GM06990 (cell line): ENCODE measurements at regions not wholly inside any gene's neighbourhood (a gene's known extent, or its start where the extent isn't known, plus 50 kb on each side); places are given as distances from the start of the nearest gene placed in this dataset.

Experiments used
- DNase-seq: peaks from one replicate; pipeline ENCODE4 v3.0.0-alpha.2; 2011; ENCODE audit not compliant: insufficient read length; ENCODE audit errors: extremely low read depth
- H3K27me3 ChIP-seq: replicated peaks from 2 replicates; pipeline ENCODE4 v1.6.0; 2011; ENCODE audit warnings: low read length; ENCODE audit not compliant: control insufficient read depth, insufficient read depth
- H3K36me3 ChIP-seq: 2 replicates; pipeline ENCODE4 v1.5.1; 2011; ENCODE audit warnings: low read length; ENCODE audit not compliant: control insufficient read depth, insufficient read depth
- H3K4me3 ChIP-seq: replicated peaks from 2 replicates; pipeline ENCODE4 v1.5.1; 2011; ENCODE audit warnings: low read depth, mild to moderate bottlenecking, control low read depth, low read length
- TF ChIP-seq, protein P1 (sequence below): IDR thresholded peaks from 2 replicates; pipeline ENCODE4 v1.5.1; 2011; ENCODE audit warnings: low read length, control low read depth, mild to moderate bottlenecking, inconsistent platforms; ENCODE audit not compliant: insufficient read depth, poor library complexity, severe bottlenecking

DNA sequence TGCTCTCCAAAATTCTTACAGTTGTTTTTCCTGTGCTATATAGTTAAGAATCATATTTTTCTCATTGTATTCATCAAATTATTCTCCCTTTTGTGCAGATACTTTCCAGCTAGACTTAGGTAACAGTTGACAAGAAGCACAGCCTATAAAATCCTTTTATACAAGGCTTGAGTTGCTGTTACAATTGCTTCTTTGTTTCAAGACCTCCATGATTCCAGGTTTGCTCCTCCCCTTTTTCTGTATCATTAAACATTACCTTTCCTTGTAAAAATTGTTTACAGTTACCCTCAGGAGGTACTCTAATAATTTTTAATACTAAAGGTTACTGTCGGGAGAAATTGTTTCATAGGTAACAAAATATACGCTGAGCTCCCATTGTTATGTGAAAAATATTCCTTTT lies 192.3 kb upstream of the GRID2 start:
- H3K4me3 ChIP-seq: no peak overlapping the region
- no peaks in the 10 kb centered on the region for H3K36me3 ChIP-seq
- no peaks in the 10 kb centered on the region for H3K27me3 ChIP-seq
- no peak for DNase-seq
- TF ChIP-seq, protein P1, sequence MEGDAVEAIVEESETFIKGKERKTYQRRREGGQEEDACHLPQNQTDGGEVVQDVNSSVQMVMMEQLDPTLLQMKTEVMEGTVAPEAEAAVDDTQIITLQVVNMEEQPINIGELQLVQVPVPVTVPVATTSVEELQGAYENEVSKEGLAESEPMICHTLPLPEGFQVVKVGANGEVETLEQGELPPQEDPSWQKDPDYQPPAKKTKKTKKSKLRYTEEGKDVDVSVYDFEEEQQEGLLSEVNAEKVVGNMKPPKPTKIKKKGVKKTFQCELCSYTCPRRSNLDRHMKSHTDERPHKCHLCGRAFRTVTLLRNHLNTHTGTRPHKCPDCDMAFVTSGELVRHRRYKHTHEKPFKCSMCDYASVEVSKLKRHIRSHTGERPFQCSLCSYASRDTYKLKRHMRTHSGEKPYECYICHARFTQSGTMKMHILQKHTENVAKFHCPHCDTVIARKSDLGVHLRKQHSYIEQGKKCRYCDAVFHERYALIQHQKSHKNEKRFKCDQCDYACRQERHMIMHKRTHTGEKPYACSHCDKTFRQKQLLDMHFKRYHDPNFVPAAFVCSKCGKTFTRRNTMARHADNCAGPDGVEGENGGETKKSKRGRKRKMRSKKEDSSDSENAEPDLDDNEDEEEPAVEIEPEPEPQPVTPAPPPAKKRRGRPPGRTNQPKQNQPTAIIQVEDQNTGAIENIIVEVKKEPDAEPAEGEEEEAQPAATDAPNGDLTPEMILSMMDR: no peak

GRCh38 chr4:92112805-92113204 lies 191.0 kb upstream of the GRID2 start:
- no peak overlapping the region for H3K4me3 ChIP-seq
- TF ChIP-seq, protein P1: no peak
- DNase-seq: no peak
- no peaks in the 10 kb centered on the region for H3K27me3 ChIP-seq
- no peaks in the 10 kb centered on the region for H3K36me3 ChIP-seq

DNA sequence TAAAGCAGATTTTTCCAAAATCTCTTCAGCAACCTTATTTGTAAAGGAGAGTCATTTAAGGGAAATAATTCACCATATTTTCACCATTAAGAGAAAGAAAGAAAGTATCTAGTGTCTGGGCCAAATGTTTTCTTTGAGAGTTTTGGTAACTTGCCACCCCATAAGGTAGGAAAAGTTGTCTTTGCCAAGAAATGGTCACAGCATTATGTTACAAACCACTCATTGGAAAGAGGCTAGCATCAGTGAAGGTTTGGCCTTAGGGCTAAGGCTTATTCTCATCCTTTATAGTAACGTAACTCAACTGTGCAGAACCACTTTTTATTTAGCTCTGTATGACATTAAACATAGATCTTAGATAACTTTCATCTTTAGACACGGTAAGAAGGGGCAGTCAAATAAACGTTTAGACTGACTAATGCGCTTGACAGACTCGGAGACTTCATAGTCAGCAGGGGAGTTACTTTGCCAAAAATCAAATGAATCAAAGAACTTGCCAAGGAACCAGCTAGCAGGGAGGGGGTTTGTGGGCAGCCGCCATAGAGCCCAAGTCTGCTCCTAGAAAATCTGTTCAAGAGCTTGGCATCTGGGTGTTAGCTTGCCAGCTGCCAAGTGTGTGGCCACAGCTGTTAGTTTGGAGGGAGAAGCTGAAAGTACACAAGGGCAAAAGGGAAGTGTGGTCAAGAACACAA lies 182.8 kb upstream of the GRID2 start:
- no peak overlapping the region for H3K4me3 ChIP-seq
- no peaks in the 10 kb centered on the region for H3K27me3 ChIP-seq
- no peaks in the 10 kb centered on the region for H3K36me3 ChIP-seq
- TF ChIP-seq, protein P1: no peak
- DNase-seq: no peak

DNA sequence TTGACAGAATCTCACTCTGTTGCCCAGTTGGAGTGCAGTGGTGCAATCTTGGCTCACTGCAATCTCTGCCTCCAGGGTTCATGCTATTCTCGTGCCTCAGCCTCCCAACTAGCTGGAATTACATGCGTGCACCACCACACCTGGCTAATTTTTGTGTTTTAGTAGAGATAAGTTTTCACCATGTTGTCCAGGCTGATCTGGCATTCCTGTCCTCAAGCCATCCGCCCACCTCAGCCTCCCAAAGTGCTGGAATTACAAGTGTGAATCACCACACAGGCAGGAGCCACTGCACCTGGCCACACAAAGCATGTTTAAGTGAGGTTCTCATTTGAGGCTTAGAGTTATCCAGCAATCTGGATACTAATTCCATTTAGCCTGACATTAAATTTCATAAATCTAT lies 180.9 kb upstream of the GRID2 start:
- Histone ChIP-seq H3K27me3 (no peaks in the 10 kb centered on the region), H3K36me3 (no peaks in the 10 kb centered on the region), H3K4me3 (no peak overlapping the region)
- TF ChIP-seq, protein P1: no peak
- DNase-seq: no peak

DNA sequence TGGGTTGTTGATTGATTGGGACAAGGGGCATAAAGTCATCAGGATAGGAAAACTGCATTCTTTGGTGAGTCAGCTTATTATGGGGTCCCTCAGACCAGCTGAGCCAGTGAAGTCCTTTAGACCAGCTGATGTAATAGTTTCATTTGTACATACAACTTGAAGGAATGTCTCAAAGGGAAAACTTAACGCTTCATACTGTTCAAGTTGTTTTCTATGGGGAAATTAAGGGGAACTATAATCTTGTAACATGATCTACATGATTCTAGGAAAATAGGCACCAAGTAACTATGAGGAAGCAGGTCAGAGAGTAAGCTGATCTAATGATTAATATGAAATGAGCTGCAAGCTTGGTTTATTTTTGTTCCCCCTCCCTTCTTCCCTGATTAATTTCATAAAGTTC lies 175.1 kb upstream of the GRID2 start:
- TF ChIP-seq, protein P1: no peak
- Histone ChIP-seq H3K27me3 (no peaks in the 10 kb centered on the region), H3K36me3 (no peaks in the 10 kb centered on the region), H3K4me3 (no peak overlapping the region)
- no peak for DNase-seq
